ENCODE measurements at regions not wholly inside any gene's neighbourhood (a gene's known extent, or its start where the extent isn't known, plus 50 kb on each side); places are given as distances from the start of the nearest gene placed in this dataset.

GRCh38 chr16:48481211-48481610 is 96.0 kb upstream of the SIAH1 start:
- no peak for TF ChIP-seq POLR2A (IDR thresholded peaks at IDR 0.05)
- no peak for TF ChIP-seq CTCF (IDR thresholded peaks at IDR 0.05)

Measured in esophagus squamous epithelium (tissue), 4 donors.